ENCODE measurements at regions not wholly inside any gene's neighbourhood (a gene's known extent, or its start where the extent isn't known, plus 50 kb on each side); places are given as distances from the start of the nearest gene placed in this dataset.

DNA sequence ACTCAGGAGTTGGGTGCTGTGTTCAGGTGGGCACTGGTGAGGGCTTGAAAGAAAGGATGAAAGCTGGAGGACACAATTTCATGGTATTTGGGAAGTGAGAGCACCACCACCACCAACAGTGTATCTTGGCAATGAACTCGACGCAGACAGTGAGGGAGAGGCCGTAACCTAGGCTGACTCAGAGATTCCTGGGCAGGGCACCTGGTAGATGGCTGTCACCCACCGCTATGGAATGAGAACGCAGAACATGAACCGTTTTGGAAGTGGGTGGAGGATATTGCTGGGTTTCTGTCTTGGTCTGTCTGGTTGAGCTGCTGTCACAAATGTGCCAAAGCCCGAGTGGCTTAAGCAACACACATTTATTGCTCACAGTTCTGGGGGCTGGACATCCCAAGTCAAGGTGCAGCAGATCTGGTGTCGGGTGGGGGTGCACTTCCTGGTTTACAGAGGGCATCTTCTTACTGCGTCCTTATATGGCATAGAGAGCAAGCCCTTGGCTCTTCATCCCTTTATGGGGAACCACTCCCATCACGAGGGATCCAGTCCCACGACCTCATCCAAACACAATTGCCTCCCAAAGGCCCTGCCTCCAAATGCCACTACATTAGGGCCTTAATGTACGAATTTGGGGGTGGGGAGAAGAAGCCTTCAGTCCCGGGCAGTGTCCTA lies 246.3 kb downstream of the SIPA1L2 start:
- H2BK12ac ChIP-seq (ENCODE audit: low read depth, low read length): no peak overlapping the region
- no peak for FAIRE-seq
- no peaks in the 10 kb centered on the region for H3K36me3 ChIP-seq (ENCODE audit: control insufficient read depth in 2 of 4, insufficient read depth in 4 of 4, low read length in 3 of 4)
- no peak for DNase-seq (ENCODE audit: low read depth in 1 of 2, low spot score in 2 of 2)
- TF ChIP-seq MAFK (IDR thresholded peaks at IDR 0.05; ENCODE audit: low read depth, low read length) (no peak), SRF (IDR thresholded peaks at IDR 0.05; ENCODE audit: low read depth, low read length) (peak; percentile 66), POU5F1 (IDR thresholded peaks at IDR 0.05; ENCODE audit: low read depth, low read length) (no peak), NRF1 (IDR thresholded peaks at IDR 0.05; ENCODE audit: low read depth, low read length) (no peak), EGR1 (IDR thresholded peaks at IDR 0.05; ENCODE audit: borderline replicate concordance, low read depth, low read length) (no peak), TAF1 (IDR thresholded peaks at IDR 0.05; ENCODE audit: low read depth, low read length) (no peak), CTBP2 (IDR thresholded peaks at IDR 0.05; ENCODE audit: borderline replicate concordance, insufficient read depth, insufficient read length, low read length) (no peak)
- H2BK120ac ChIP-seq (replicated peaks; ENCODE audit: low read depth, low read length): no peak overlapping the region
- no peaks in the 10 kb centered on the region for H3K79me2 ChIP-seq (ENCODE audit: control insufficient read depth in 1 of 2, insufficient read depth in 2 of 2, low read length in 2 of 2)
- no peak overlapping the region for H2BK15ac ChIP-seq (ENCODE audit: low read length)
- H3K18ac ChIP-seq (ENCODE audit: extremely low read depth, low read length): no peak overlapping the region
- ChIA-PET CTCF (ENCODE audit: partially characterized antibody) (interaction anchor here (1.0 to 1.4 kb wide), 2 partner anchors 11 to 21 kb away, joined by 3 read pairs; no protein-coding TSS in a partner anchor), POLR2A (ENCODE audit: partially characterized antibody) (no interaction called here)
- H3K9ac ChIP-seq (replicated peaks in 1 of 4; ENCODE audit: extremely low read depth in 1 of 4, low read depth in 3 of 4, low read length in 3 of 4): no peak overlapping the region
- no peak overlapping the region for H3K4ac ChIP-seq (replicated peaks; ENCODE audit: insufficient read length, low read depth, low read length)
- H3K27ac ChIP-seq (ENCODE audit: low read depth, low read length): no peak overlapping the region
- 89% methylated on average over 13 of the region's 13 CpGs; no CpG with 5 or more reads in 1 of the 2 experiments for WGBS, 2 experiments (ENCODE audit: extremely low coverage in 1 of 2, insufficient coverage in 1 of 2, insufficient read length in 1 of 2, insufficient replicate concordance in 2 of 2, low coverage in 1 of 2, low lambda C conversion rate in 2 of 2, missing lambda C conversion rate in 1 of 2)
- no peak overlapping the region for H2AFZ ChIP-seq (ENCODE audit: low read length)
- H4K20me1 ChIP-seq (replicated peaks in 1 of 2; ENCODE audit: control insufficient read depth in 1 of 2, insufficient read depth in 2 of 2, low read length in 2 of 2): no peaks in the 10 kb centered on the region
- H3K14ac ChIP-seq (ENCODE audit: insufficient read length): no peak overlapping the region
- H3K56ac ChIP-seq (replicated peaks; ENCODE audit: insufficient read length, low read depth, low read length): no peak overlapping the region
- H3K79me1 ChIP-seq (ENCODE audit: low read depth, low read length): no peaks in the 10 kb centered on the region
- no peak overlapping the region for H2BK20ac ChIP-seq (ENCODE audit: low read length)
- no peak overlapping the region for H4K91ac ChIP-seq (replicated peaks; ENCODE audit: insufficient read length, low read length)
- H2BK5ac ChIP-seq (ENCODE audit: low read depth, low read length): no peak overlapping the region
- no peak overlapping the region for H3K4me3 ChIP-seq (ENCODE audit: extremely low read depth in 1 of 4, insufficient read depth in 2 of 4, low read depth in 3 of 4, low read length in 4 of 4)
- peaks cover 0 to 2% (median 0%) of the 10 kb centered on the region in 4 experiments; a peak in 1 of 7 replicates for H3K4me1 ChIP-seq (replicated peaks in 1 of 4; ENCODE audit: control insufficient read depth in 3 of 4, insufficient read depth in 4 of 4, low read length in 3 of 4)
- H4K5ac ChIP-seq (ENCODE audit: insufficient read length, low read depth, low read length): no peak overlapping the region
- peaks cover 0 to 2% (median 0%) of the 10 kb centered on the region in 4 experiments; a peak in 1 of 7 replicates for H3K27me3 ChIP-seq (replicated peaks in 1 of 4; ENCODE audit: control insufficient read depth in 3 of 4, extremely low read depth in 1 of 4, insufficient read depth in 3 of 4, low read length in 3 of 4)
- H2AK5ac ChIP-seq (ENCODE audit: low read depth, low read length): no peak overlapping the region
- no peak overlapping the region for H4K8ac ChIP-seq (ENCODE audit: extremely low read depth, insufficient read depth, low read length)
- H3K23me2 ChIP-seq (ENCODE audit: low read depth, low read length): no peaks in the 10 kb centered on the region
- H3K9me3 ChIP-seq (ENCODE audit: insufficient read depth in 2 of 2, low read depth in 1 of 2, low read length in 1 of 2): no peaks in the 10 kb centered on the region
- no peak overlapping the region for H3K23ac ChIP-seq (ENCODE audit: insufficient read length)
- H3K4me2 ChIP-seq (ENCODE audit: insufficient read depth in 1 of 2, low read depth in 2 of 2, low read length in 2 of 2): no peak overlapping the region

Data from H1 (cell line).